ENCODE measurements at regions not wholly inside any gene's neighbourhood (a gene's known extent, or its start where the extent isn't known, plus 50 kb on each side); places are given as distances from the start of the nearest gene placed in this dataset.

DNA sequence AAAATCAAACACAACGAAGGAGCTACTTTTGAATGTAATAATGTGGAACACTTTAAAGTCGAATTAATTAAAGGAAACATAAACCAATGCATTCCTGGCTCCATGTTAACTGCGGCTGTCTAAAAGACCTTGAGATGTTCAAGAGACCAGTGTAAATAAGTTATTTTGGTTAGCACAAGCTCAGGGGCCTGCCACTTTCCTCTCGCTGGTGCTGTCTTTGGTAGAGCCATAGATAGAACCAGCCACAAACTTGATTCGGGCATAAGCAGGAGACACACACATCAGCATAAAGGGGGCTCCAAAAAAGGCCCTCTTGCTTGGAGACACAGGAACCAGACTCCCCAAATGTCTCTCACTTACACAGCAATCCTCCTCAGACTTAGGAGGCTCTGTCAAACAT, 121.6 kb upstream of the TBX20 start:
- DNase-seq (ENCODE audit: low read depth, low spot score), result no peak
- BruUV-seq (replicated peaks), result no TSS peak
- no peaks in the 10 kb centered on the region for H3K4me1 ChIP-seq (ENCODE audit: control insufficient read depth, extremely low read depth, insufficient read depth, low read length)
- no peak for FAIRE-seq
- no peaks in the 10 kb centered on the region for H3K27me3 ChIP-seq (ENCODE audit: control insufficient read depth in 2 of 2, insufficient read depth in 2 of 2, low read length in 2 of 2)
- H2AFZ ChIP-seq (ENCODE audit: low read depth, low read length), result no peak overlapping the region
- no peaks in the 10 kb centered on the region for H3K9me1 ChIP-seq (replicated peaks; ENCODE audit: control insufficient read depth, extremely low read depth, insufficient read depth, low read length)
- no peak for TF ChIP-seq FOS (IDR thresholded peaks at IDR 0.05; ENCODE audit: borderline replicate concordance, insufficient read depth, low read length)
- POLR2A ChIA-PET, result no interaction called here
- dilution Hi-C loops (cut with MboI; ENCODE audit: extremely low pct_ligation_motif_present, low sequenced_read_pairs) (no loop called here), intact Hi-C loops (cut with micrococcal nuclease) (no loop called here)
- H3K27ac ChIP-seq (ENCODE audit: insufficient read depth, low read depth, low read length), result no peak overlapping the region
- H3K79me2 ChIP-seq (ENCODE audit: control insufficient read depth, insufficient read depth, low read length), result no peaks in the 10 kb centered on the region
- H3K4me2 ChIP-seq (ENCODE audit: insufficient read depth, low read length), result no peak overlapping the region
- no peaks in the 10 kb centered on the region for H3K36me3 ChIP-seq (ENCODE audit: control insufficient read depth in 2 of 2, extremely low read depth in 1 of 2, insufficient read depth in 2 of 2, low read length in 2 of 2)
- no peak overlapping the region for H3K9ac ChIP-seq (replicated peaks; ENCODE audit: extremely low read depth, insufficient read depth, low read length)
- H3K4me3 ChIP-seq (replicated peaks in 1 of 3; ENCODE audit: insufficient read depth in 1 of 3, low read depth in 1 of 3, low read length in 3 of 3), result no peak overlapping the region
- CTCF ChIA-PET, result no interaction called here
- no peaks in the 10 kb centered on the region for H4K20me1 ChIP-seq (replicated peaks; ENCODE audit: control insufficient read depth, extremely low read depth, insufficient read depth, low read length)
- H3K9me3 ChIP-seq (replicated peaks; ENCODE audit: control insufficient read depth, insufficient read depth, low read length), result no peaks in the 10 kb centered on the region

DNA sequence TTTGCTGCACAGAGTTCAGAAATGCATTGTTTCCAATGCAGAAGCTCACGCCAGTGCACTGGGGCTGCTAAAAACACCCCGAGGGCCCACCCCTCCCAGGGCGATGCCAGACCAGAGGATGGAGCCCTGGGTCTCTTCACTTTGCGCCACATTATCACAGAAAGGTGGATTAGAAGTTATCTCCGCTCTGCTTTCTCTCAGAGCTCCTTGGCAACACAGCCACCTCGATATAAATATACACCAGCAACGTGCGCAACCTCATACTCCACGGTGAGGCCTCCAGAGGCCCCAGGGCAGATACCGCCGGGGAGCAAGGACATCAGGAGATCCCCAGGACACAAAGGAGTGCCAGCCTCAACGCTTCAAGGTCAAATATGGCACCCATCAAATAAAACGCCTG, 121.0 kb upstream of the TBX20 start:
- no peak for TF ChIP-seq POLR2AphosphoS5 (IDR thresholded peaks at IDR 0.05; ENCODE audit: insufficient read depth, low read depth, low read length)
- TF ChIP-seq CTCF (IDR thresholded peaks at IDR 0.05; ENCODE audit: extremely low read depth in 1 of 2, insufficient read depth in 1 of 2, low read depth in 1 of 2, low read length in 2 of 2), result no peak
- TF ChIP-seq, protein P1, sequence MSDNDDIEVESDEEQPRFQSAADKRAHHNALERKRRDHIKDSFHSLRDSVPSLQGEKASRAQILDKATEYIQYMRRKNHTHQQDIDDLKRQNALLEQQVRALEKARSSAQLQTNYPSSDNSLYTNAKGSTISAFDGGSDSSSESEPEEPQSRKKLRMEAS (IDR thresholded peaks at IDR 0.05; ENCODE audit: insufficient read depth, insufficient read length), result no peak
- TF ChIP-seq GATA2 (IDR thresholded peaks at IDR 0.05; ENCODE audit: insufficient read depth, insufficient read length, low read depth, low read length), result no peak
- no peak for TF ChIP-seq FOS (IDR thresholded peaks at IDR 0.05; ENCODE audit: borderline replicate concordance, insufficient read depth, low read length)
- no peak for TF ChIP-seq EZH2 (IDR thresholded peaks at IDR 0.05; ENCODE audit: borderline replicate concordance, low read depth, low read length, severe bottlenecking)
- TF ChIP-seq MYC (IDR thresholded peaks at IDR 0.05; ENCODE audit: low read depth, low read length), result no peak
- TF ChIP-seq JUN (IDR thresholded peaks at IDR 0.05; ENCODE audit: borderline replicate concordance, insufficient read depth, insufficient read length, low read depth), result no peak
- BruUV-seq (replicated peaks), result no TSS peak

More for the DNA sequence above, 121.0 kb upstream of the TBX20 start:
- no peaks in the 10 kb centered on the region for H3K4me1 ChIP-seq (ENCODE audit: control insufficient read depth, extremely low read depth, insufficient read depth, low read length)
- no peak for FAIRE-seq
- no peaks in the 10 kb centered on the region for H3K79me2 ChIP-seq (ENCODE audit: control insufficient read depth, insufficient read depth, low read length)
- POLR2A ChIA-PET, result no interaction called here
- dilution Hi-C loops (cut with MboI; ENCODE audit: extremely low pct_ligation_motif_present, low sequenced_read_pairs), result no loop called here
- no peak overlapping the region for H3K27ac ChIP-seq (ENCODE audit: insufficient read depth, low read depth, low read length)
- no peak overlapping the region for H2AFZ ChIP-seq (ENCODE audit: low read depth, low read length)
- H3K4me2 ChIP-seq (ENCODE audit: insufficient read depth, low read length), result no peak overlapping the region
- no peak overlapping the region for H3K4me3 ChIP-seq (replicated peaks in 1 of 3; ENCODE audit: insufficient read depth in 1 of 3, low read depth in 1 of 3, low read length in 3 of 3)
- no peaks in the 10 kb centered on the region for H3K27me3 ChIP-seq (ENCODE audit: control insufficient read depth in 2 of 2, insufficient read depth in 2 of 2, low read length in 2 of 2)
- H3K36me3 ChIP-seq (ENCODE audit: control insufficient read depth in 2 of 2, extremely low read depth in 1 of 2, insufficient read depth in 2 of 2, low read length in 2 of 2), result no peaks in the 10 kb centered on the region
- CTCF ChIA-PET, result no interaction called here
- H3K9ac ChIP-seq (replicated peaks; ENCODE audit: extremely low read depth, insufficient read depth, low read length), result no peak overlapping the region
- intact Hi-C loops (cut with micrococcal nuclease), result no loop called here
- H3K9me3 ChIP-seq (replicated peaks; ENCODE audit: control insufficient read depth, insufficient read depth, low read length), result no peaks in the 10 kb centered on the region
- no peaks in the 10 kb centered on the region for H3K9me1 ChIP-seq (replicated peaks; ENCODE audit: control insufficient read depth, extremely low read depth, insufficient read depth, low read length)
- no peaks in the 10 kb centered on the region for H4K20me1 ChIP-seq (replicated peaks; ENCODE audit: control insufficient read depth, extremely low read depth, insufficient read depth, low read length)
- no peak for DNase-seq (ENCODE audit: low read depth, low spot score)
